PFSK-1 (cell line): ENCODE measurements at regions not wholly inside any gene's neighbourhood (a gene's known extent, or its start where the extent isn't known, plus 50 kb on each side); places are given as distances from the start of the nearest gene placed in this dataset.

Experiments used
- POLR2AphosphoS5 ChIP-seq: IDR thresholded peaks from 2 replicates; pipeline ENCODE4 v1.6.1; 2012; ENCODE audit warnings: low read depth, mild to moderate bottlenecking, control low read depth, low read length, moderate library complexity
- REST ChIP-seq, 2 experiments: IDR thresholded peaks; 2 replicates each; pipeline versions ENCODE4 v1.6.1 to v1.8.0; 2011 to 2012; ENCODE audit warnings: low read depth in 2 of 2, low read length in 2 of 2, control low read depth in 1 of 2, inconsistent platforms in 1 of 2, mild to moderate bottlenecking in 1 of 2, moderate library complexity in 1 of 2; ENCODE audit not compliant: insufficient read depth in 1 of 2
- TAF1 ChIP-seq: IDR thresholded peaks from 2 replicates; pipeline ENCODE4 v1.6.1; 2012; ENCODE audit warnings: low read length, control low read depth, borderline replicate concordance; ENCODE audit not compliant: insufficient read depth

DNA sequence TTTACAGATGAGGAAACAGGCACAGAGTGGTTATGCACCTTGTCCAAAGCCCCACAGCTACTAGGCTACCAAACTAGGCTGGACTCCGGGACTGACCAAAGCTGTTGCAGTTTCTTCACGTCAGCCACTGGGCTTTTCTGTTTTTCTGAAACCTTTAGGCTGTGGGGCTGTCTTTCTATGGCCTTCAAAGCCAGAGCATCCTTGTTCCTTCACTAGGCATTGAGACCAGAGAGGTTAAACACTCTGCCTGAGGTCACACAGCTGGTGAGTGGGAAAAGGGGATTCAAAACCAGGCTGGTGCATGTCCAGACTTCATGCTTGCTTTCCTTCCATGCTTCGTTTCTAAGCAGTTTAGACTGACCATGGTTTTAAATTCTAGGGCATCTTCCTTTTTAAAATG, 97.5 kb upstream of the KCNG1 start:
- TF ChIP-seq TAF1 (no peak), POLR2AphosphoS5 (no peak), REST (IDR thresholded peaks at IDR 0.05; ENCODE audit: insufficient read depth in 1 of 2, low read depth in 2 of 2, low read length in 2 of 2) (no peak)
